ENCODE measurements at regions not wholly inside any gene's neighbourhood (a gene's known extent, or its start where the extent isn't known, plus 50 kb on each side); places are given as distances from the start of the nearest gene placed in this dataset.

DNA sequence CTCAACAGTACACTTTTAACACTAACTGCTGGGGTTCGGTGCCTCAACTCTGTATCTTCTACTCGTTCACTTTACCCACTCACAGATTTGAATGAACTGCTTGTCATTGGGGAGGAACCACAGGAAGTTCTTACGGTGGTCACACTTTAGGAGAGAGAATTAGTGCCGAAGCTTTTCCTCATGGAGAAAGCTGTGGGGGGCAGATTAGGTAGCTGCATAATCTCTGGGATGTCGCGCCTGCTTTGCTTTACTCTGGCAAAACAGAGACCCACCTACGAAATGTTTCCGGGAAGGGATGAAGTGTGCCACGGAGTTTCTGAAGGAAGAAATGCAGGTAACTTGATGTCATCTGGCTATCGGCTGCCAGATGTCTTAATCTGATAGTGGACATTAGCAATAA is 949.7 kb upstream of the TENM3 start:
- TF ChIP-seq, protein P1, sequence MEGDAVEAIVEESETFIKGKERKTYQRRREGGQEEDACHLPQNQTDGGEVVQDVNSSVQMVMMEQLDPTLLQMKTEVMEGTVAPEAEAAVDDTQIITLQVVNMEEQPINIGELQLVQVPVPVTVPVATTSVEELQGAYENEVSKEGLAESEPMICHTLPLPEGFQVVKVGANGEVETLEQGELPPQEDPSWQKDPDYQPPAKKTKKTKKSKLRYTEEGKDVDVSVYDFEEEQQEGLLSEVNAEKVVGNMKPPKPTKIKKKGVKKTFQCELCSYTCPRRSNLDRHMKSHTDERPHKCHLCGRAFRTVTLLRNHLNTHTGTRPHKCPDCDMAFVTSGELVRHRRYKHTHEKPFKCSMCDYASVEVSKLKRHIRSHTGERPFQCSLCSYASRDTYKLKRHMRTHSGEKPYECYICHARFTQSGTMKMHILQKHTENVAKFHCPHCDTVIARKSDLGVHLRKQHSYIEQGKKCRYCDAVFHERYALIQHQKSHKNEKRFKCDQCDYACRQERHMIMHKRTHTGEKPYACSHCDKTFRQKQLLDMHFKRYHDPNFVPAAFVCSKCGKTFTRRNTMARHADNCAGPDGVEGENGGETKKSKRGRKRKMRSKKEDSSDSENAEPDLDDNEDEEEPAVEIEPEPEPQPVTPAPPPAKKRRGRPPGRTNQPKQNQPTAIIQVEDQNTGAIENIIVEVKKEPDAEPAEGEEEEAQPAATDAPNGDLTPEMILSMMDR (IDR thresholded peaks at IDR 0.05), result no peak

DNA sequence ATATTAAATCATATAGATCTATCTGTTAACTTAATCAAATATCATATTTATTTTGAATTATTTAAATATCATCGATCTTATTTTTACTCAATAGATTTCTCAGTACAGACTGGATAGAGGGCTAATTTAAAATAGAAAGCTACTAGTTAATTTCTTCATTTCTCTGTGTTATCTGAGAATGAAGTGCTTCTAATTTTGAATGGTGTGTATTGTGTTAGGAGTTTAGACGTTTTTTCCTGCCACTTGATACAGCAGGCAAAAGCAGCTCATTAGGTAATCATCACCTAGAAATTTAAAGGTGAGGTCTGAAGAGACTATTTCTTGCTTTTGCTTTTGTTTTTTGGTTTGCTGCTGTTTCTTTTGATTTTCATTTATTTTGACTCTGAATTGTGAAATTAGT is 948.8 kb upstream of the TENM3 start:
- TF ChIP-seq, protein P1 (IDR thresholded peaks at IDR 0.05), result no peak
- Histone ChIP-seq H3K4me1 (no peaks in the 10 kb centered on the region), H3K4me3 (no peak overlapping the region), H3K27me3 (peaks cover 3% of the 10 kb centered on the region), H3K27ac (no peak overlapping the region), H3K9me3 (no peaks in the 10 kb centered on the region), H3K36me3 (no peaks in the 10 kb centered on the region)
- ATAC-seq (no peak), DNase-seq (no peak)
- intact Hi-C loops (cut with DNase I), result no loop called here

More for the DNA sequence above, 949.7 kb upstream of the TENM3 start:
- no peaks in the 10 kb centered on the region for H3K9me3 ChIP-seq
- DNase-seq (no peak), ATAC-seq (no peak)
- peaks cover 6% of the 10 kb centered on the region for H3K27me3 ChIP-seq
- no peaks in the 10 kb centered on the region for H3K36me3 ChIP-seq
- intact Hi-C loops (cut with DNase I), result no loop called here
- no peaks in the 10 kb centered on the region for H3K4me1 ChIP-seq
- no peak overlapping the region for H3K27ac ChIP-seq
- no peak overlapping the region for H3K4me3 ChIP-seq

DNA sequence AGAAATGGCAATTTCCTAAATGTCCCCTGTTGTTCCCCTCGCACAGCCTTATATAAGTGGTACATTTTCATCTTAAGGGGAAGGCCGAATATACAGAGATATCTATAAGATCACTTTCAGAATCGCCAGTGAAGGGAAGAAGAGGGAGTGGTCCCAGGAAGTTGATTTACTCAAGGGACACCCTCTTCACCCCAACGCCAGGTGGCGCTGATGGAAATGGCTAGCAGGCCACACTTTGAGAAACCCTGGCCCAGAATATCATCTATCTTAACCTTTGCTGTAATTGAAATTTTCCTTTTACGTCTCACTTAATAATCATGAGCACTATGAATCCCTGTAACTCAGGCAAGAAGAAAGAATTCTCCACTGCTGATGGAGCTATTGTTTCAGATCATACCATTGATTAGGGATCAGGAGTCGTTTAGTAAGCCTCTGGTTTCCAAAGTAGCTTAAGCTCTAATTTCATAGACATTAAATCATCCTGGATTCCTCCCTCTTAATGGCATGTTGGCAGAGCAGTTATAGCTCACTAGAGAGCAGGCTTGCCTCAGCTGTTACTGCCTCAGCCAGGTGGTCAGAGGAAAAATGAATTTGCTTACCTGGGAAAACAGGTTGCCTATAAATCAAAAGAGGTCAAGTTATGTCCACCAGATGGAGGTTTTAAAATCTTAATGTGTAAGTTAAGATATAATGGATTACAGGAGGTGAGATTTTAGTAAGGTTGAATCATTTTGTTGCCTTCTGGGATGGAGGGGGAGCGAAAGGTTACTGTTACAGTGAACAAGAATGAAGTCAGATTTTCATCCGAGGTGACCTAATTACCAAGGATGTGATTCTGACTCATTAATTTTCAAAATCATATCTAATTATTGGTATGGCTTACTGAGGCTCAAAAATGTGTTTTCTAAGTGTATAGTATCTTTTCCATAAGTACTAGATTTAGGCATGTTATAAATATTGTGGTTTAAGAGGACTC is 941.2 kb upstream of the TENM3 start:
- ATAC-seq (peak; percentile 64), DNase-seq (peak; percentile 66)
- H3K4me1 ChIP-seq, result no peaks in the 10 kb centered on the region
- no peaks in the 10 kb centered on the region for H3K36me3 ChIP-seq
- no peak overlapping the region for H3K27ac ChIP-seq
- TF ChIP-seq, protein P1 (IDR thresholded peaks at IDR 0.05), result peak; percentile 52
- intact Hi-C loops (cut with DNase I), result no loop called here
- H3K4me3 ChIP-seq, result no peak overlapping the region
- H3K27me3 ChIP-seq, result no peaks in the 10 kb centered on the region
- H3K9me3 ChIP-seq, result no peaks in the 10 kb centered on the region

DNA sequence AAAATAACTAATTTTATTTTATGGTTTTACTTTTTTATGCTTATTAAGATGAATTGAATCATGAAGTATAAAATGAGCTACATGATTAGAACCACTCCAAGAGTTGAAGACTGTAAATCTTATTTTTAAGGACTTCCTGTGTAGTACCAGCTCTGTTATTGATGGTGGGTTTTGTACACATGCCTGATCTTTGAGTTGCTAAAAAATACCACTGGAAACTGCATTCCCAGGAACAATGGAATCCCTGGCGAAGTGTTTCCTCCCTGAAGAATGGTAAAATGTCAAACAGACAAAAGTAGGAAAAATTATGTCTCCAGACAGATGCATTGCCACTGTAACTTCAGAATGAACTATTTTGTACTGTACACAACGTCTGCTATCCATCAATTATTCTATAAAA is 935.4 kb upstream of the TENM3 start:
- intact Hi-C loops (cut with DNase I), result no loop called here
- DNase-seq (no peak), ATAC-seq (no peak)

DNA sequence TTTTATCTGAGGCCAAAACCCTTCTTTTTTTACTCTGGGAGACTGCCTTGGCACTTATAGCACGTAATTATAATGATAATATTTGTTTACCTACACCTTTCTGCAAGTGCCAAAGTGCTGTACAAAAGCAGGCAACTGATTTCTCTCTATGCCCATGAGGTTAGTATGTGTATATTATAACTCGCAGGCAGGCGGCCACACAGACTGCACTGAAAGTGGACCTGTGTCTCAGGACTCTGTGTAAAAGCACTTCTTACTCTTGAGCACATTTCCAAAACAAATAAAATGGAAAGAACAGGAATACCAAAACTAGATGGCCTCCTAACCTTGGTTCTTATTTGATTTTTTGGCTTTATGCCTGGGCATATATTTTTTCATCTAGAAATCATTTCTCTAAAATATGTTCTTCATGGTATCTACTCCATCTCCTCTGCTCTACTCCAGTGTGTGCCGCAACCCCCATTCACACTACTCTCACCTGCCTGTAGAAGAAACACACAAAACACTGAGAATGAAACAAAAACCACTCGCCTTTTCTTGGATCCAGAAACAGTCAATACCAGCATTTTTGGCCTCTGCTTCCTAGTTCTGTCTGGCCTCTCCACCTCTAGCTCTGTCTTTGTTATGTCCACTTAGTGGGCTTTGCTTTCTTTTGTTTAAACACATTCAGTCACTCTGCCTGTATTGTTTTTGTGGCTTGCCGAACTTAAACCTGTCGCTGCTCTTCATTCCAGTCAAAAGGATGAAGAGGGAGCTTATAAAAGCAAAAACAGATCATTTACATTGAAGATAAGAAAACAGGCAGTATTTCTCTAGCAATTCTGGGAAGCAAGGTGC is 934.5 kb upstream of the TENM3 start:
- intact Hi-C loops (cut with DNase I), result no loop called here
- TF ChIP-seq, protein P1 (IDR thresholded peaks at IDR 0.05), result no peak

More for the DNA sequence above, 935.4 kb upstream of the TENM3 start:
- TF ChIP-seq, protein P1 (IDR thresholded peaks at IDR 0.05), result no peak
- no peaks in the 10 kb centered on the region for H3K27me3 ChIP-seq
- H3K36me3 ChIP-seq, result no peaks in the 10 kb centered on the region
- H3K9me3 ChIP-seq, result no peaks in the 10 kb centered on the region
- no peak overlapping the region for H3K4me3 ChIP-seq
- H3K4me1 ChIP-seq, result no peaks in the 10 kb centered on the region
- H3K27ac ChIP-seq, result no peak overlapping the region

More for the DNA sequence above, 934.5 kb upstream of the TENM3 start:
- no peaks in the 10 kb centered on the region for H3K36me3 ChIP-seq
- H3K4me3 ChIP-seq, result no peak overlapping the region
- ATAC-seq, result no peak
- H3K27me3 ChIP-seq, result no peaks in the 10 kb centered on the region
- no peaks in the 10 kb centered on the region for H3K4me1 ChIP-seq
- no peak overlapping the region for H3K27ac ChIP-seq
- DNase-seq, result no peak
- no peaks in the 10 kb centered on the region for H3K9me3 ChIP-seq
